SK-N-MC (cell line): ENCODE measurements at regions not wholly inside any gene's neighbourhood (a gene's known extent, or its start where the extent isn't known, plus 50 kb on each side); places are given as distances from the start of the nearest gene placed in this dataset.

Experiments
- FOXP2 ChIP-seq: optimal IDR thresholded peaks from 2 replicates; pipeline ENCODE3; 2011; ENCODE audit warnings: mild to moderate bottlenecking, moderate library complexity; ENCODE audit not compliant: insufficient read depth; ENCODE audit errors: extremely low read length, control extremely low read depth
- POLR2AphosphoS5 ChIP-seq: IDR thresholded peaks from 2 replicates; pipeline ENCODE4 v1.6.1; 2012; ENCODE audit warnings: mild to moderate bottlenecking, low read depth, low read length, borderline replicate concordance

GRCh38 chr10:131012641-131012985, 298.9 kb downstream of the TCERG1L start:
- no peak for TF ChIP-seq POLR2AphosphoS5
- no peak for TF ChIP-seq FOXP2
